GM23338 (cell line): ENCODE measurements at regions not wholly inside any gene's neighbourhood (a gene's known extent, or its start where the extent isn't known, plus 50 kb on each side); places are given as distances from the start of the nearest gene placed in this dataset.

Experiments used
- ATAC-seq: fragments of 200-7000 bp; cut with Tn5 transposase; 3 replicates; pipeline ENCODE4 v1.9.1; 2020
- DNase-seq: peaks from one replicate; pipeline ENCODE4 v3.0.0-alpha.2; 2015; ENCODE audit warnings: low spot score
- H2AFZ ChIP-seq: fragments of 200-600 bp; sonication (generic); 2 replicates; pipeline ENCODE4 v1.8.0; 2016; ENCODE audit warnings: antibody characterized with exemption, mild to moderate bottlenecking, moderate library complexity
- H3F3A ChIP-seq: fragments of 200-600 bp; sonication (generic); replicated peaks from 2 replicates; pipeline ENCODE4 v1.8.0; 2017; ENCODE audit warnings: antibody characterized with exemption, mixed run types, low read depth
- H3K27ac ChIP-seq: fragments of 200-600 bp; sonication (generic); 2 replicates; pipeline ENCODE4 v1.6.1; 2016; ENCODE audit warnings: low read depth
- H3K27me3 ChIP-seq: fragments of 200-600 bp; sonication (generic); 2 replicates; pipeline ENCODE4 v1.8.0; 2016; ENCODE audit warnings: mild to moderate bottlenecking, mixed run types, moderate library complexity; ENCODE audit not compliant: insufficient read depth
- H3K36me3 ChIP-seq: fragments of 200-600 bp; sonication (generic); 2 replicates; pipeline ENCODE4 v1.8.0; 2016; ENCODE audit warnings: mild to moderate bottlenecking; ENCODE audit not compliant: insufficient read depth
- H3K4me1 ChIP-seq: fragments of 200-600 bp; sonication (generic); 2 replicates; pipeline ENCODE4 v1.8.0; 2016; ENCODE audit warnings: mild to moderate bottlenecking, moderate library complexity; ENCODE audit not compliant: insufficient read depth
- H3K4me2 ChIP-seq: fragments of 200-600 bp; sonication (generic); 2 replicates; pipeline ENCODE4 v1.7.1; 2017; ENCODE audit warnings: mixed run types
- H3K4me3 ChIP-seq: fragments of 200-600 bp; sonication (generic); 2 replicates; pipeline ENCODE4 v1.6.1; 2016; ENCODE audit warnings: mixed run types
- H3K79me2 ChIP-seq: fragments of 200-600 bp; sonication (generic); replicated peaks from 2 replicates; pipeline ENCODE4 v1.8.0; 2017; ENCODE audit warnings: mild to moderate bottlenecking; ENCODE audit not compliant: insufficient read depth
- H3K9me2 ChIP-seq: fragments of 200-600 bp; sonication (generic); 2 replicates; pipeline ENCODE4 v1.8.0; 2017; ENCODE audit not compliant: insufficient read depth
- H4K20me1 ChIP-seq: fragments of 200-600 bp; sonication (generic); replicated peaks from 2 replicates; pipeline ENCODE4 v1.8.0; 2017; ENCODE audit warnings: mild to moderate bottlenecking; ENCODE audit not compliant: insufficient read depth
- H3K27ac Mint-ChIP-seq: 2 replicates; pipeline ENCODE4 v1.8.0; 2020; ENCODE audit warnings: inconsistent platforms, mild to moderate bottlenecking, moderate library complexity, mixed read lengths
- H3K27me3 Mint-ChIP-seq: 3 replicates; pipeline ENCODE4 v1.8.0; 2022; ENCODE audit warnings: low read depth, mild to moderate bottlenecking, moderate library complexity, mixed read lengths, inconsistent platforms; ENCODE audit not compliant: insufficient read depth, poor library complexity
- H3K36me3 Mint-ChIP-seq: 3 replicates; pipeline ENCODE4 v1.8.0; 2021; ENCODE audit warnings: low read depth, mild to moderate bottlenecking, inconsistent platforms, moderate library complexity, mixed read lengths
- H3K4me1 Mint-ChIP-seq: 3 replicates; pipeline ENCODE4 v1.8.0; 2020; ENCODE audit warnings: mild to moderate bottlenecking, inconsistent platforms, mixed read lengths
- H3K4me3 Mint-ChIP-seq: 3 replicates; pipeline ENCODE4 v1.8.0; 2021; ENCODE audit warnings: moderate library complexity, mild to moderate bottlenecking, inconsistent platforms, mixed read lengths
- H3K9me3 Mint-ChIP-seq: 3 replicates; pipeline ENCODE4 v1.8.0; 2020; ENCODE audit warnings: moderate library complexity, mild to moderate bottlenecking, inconsistent platforms, mixed read lengths
- CREB1 ChIP-seq: fragments of 250-450 bp; sonication (Bioruptor Pico); IDR thresholded peaks from 2 replicates; pipeline ENCODE4 v1.5.0; 2020; ENCODE audit warnings: low read depth, mild to moderate bottlenecking, moderate library complexity
- CTCF ChIP-seq, 2 experiments: fragments of 200-600 bp in 1 of 2; sonication (generic) in 1 of 2; conservative IDR thresholded peaks; 2 replicates each; pipeline versions ENCODE4 v1.5.1 to v1.6.1; 2016 to 2017; ENCODE audit warnings: antibody characterized with exemption in 2 of 2, low read depth in 2 of 2, mild to moderate bottlenecking in 2 of 2, moderate library complexity in 1 of 2
- EZH2 ChIP-seq: fragments of 200-600 bp; sonication (generic); IDR thresholded peaks from one replicate; pipeline ENCODE4 v1.8.0; 2017; ENCODE audit warnings: antibody characterized with exemption, mild to moderate bottlenecking, low read depth; ENCODE audit not compliant: unreplicated experiment
- EZH2phosphoT487 ChIP-seq: fragments of 200-600 bp; sonication (generic); IDR thresholded peaks from one replicate; pipeline ENCODE4 v1.8.1; 2018; ENCODE audit warnings: antibody characterized with exemption; ENCODE audit not compliant: unreplicated experiment
- JUNB ChIP-seq: IDR thresholded peaks from one replicate; pipeline ENCODE4 v1.6.1; 2016; ENCODE audit warnings: antibody characterized with exemption; ENCODE audit not compliant: unreplicated experiment
- NANOG ChIP-seq: IDR thresholded peaks from 2 replicates; pipeline ENCODE4 v1.6.1; 2016; ENCODE audit warnings: antibody characterized with exemption, borderline replicate concordance
- REST ChIP-seq: IDR thresholded peaks from one replicate; pipeline ENCODE4 v1.6.1; 2018; ENCODE audit warnings: antibody characterized with exemption; ENCODE audit not compliant: unreplicated experiment
- TF ChIP-seq, protein P1 (sequence below): fragments of 250-450 bp; sonication (Bioruptor Pico); IDR thresholded peaks from 2 replicates; pipeline ENCODE4 v1.5.0; 2020; ENCODE audit warnings: mild to moderate bottlenecking, moderate library complexity
- TF ChIP-seq, protein P2 (sequence below): IDR thresholded peaks from 2 replicates; pipeline ENCODE4 v1.6.1; 2016; ENCODE audit warnings: antibody characterized with exemption

- no peaks in the 10 kb centered on the region for H4K20me1 ChIP-seq
- TF ChIP-seq CREB1: no peak
- TF ChIP-seq EZH2: no peak
- no peak for TF ChIP-seq REST
- TF ChIP-seq, protein P1, sequence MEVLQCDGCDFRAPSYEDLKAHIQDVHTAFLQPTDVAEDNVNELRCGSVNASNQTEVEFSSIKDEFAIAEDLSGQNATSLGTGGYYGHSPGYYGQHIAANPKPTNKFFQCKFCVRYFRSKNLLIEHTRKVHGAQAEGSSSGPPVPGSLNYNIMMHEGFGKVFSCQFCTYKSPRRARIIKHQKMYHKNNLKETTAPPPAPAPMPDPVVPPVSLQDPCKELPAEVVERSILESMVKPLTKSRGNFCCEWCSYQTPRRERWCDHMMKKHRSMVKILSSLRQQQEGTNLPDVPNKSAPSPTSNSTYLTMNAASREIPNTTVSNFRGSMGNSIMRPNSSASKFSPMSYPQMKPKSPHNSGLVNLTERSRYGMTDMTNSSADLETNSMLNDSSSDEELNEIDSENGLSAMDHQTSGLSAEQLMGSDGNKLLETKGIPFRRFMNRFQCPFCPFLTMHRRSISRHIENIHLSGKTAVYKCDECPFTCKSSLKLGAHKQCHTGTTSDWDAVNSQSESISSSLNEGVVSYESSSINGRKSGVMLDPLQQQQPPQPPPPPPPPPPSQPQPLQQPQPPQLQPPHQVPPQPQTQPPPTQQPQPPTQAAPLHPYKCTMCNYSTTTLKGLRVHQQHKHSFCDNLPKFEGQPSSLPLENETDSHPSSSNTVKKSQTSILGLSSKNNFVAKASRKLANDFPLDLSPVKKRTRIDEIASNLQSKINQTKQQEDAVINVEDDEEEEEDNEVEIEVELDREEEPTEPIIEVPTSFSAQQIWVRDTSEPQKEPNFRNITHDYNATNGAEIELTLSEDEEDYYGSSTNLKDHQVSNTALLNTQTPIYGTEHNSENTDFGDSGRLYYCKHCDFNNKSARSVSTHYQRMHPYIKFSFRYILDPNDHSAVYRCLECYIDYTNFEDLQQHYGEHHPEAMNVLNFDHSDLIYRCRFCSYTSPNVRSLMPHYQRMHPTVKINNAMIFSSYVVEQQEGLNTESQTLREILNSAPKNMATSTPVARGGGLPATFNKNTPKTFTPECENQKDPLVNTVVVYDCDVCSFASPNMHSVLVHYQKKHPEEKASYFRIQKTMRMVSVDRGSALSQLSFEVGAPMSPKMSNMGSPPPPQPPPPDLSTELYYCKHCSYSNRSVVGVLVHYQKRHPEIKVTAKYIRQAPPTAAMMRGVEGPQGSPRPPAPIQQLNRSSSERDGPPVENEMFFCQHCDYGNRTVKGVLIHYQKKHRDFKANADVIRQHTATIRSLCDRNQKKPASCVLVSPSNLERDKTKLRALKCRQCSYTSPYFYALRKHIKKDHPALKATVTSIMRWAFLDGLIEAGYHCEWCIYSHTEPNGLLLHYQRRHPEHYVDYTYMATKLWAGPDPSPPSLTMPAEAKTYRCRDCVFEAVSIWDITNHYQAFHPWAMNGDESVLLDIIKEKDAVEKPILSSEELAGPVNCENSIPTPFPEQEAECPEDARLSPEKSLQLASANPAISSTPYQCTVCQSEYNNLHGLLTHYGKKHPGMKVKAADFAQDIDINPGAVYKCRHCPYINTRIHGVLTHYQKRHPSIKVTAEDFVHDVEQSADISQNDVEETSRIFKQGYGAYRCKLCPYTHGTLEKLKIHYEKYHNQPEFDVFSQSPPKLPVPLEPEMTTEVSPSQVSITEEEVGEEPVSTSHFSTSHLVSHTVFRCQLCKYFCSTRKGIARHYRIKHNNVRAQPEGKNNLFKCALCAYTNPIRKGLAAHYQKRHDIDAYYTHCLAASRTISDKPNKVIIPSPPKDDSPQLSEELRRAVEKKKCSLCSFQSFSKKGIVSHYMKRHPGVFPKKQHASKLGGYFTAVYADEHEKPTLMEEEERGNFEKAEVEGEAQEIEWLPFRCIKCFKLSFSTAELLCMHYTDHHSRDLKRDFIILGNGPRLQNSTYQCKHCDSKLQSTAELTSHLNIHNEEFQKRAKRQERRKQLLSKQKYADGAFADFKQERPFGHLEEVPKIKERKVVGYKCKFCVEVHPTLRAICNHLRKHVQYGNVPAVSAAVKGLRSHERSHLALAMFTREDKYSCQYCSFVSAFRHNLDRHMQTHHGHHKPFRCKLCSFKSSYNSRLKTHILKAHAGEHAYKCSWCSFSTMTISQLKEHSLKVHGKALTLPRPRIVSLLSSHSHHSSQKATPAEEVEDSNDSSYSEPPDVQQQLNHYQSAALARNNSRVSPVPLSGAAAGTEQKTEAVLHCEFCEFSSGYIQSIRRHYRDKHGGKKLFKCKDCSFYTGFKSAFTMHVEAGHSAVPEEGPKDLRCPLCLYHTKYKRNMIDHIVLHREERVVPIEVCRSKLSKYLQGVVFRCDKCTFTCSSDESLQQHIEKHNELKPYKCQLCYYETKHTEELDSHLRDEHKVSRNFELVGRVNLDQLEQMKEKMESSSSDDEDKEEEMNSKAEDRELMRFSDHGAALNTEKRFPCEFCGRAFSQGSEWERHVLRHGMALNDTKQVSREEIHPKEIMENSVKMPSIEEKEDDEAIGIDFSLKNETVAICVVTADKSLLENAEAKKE (CRISPR knock-in tag): no peak
- TF ChIP-seq JUNB: no peak
- TF ChIP-seq CTCF (conservative IDR thresholded peaks at IDR 0.05; ENCODE audit: low read depth in 2 of 2): no peak
- TF ChIP-seq EZH2phosphoT487: no peak
- TF ChIP-seq NANOG: no peak
- TF ChIP-seq, protein P2, sequence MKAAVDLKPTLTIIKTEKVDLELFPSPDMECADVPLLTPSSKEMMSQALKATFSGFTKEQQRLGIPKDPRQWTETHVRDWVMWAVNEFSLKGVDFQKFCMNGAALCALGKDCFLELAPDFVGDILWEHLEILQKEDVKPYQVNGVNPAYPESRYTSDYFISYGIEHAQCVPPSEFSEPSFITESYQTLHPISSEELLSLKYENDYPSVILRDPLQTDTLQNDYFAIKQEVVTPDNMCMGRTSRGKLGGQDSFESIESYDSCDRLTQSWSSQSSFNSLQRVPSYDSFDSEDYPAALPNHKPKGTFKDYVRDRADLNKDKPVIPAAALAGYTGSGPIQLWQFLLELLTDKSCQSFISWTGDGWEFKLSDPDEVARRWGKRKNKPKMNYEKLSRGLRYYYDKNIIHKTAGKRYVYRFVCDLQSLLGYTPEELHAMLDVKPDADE: no peak
- ATAC-seq (no peak), DNase-seq (no peak)
- H3K27ac ChIP-seq: no peak overlapping the region
- H3K36me3 Mint-ChIP-seq: peaks cover 3% of the 10 kb centered on the region; the same call in 1 of the 3 replicates
- no peaks in the 10 kb centered on the region for H3K9me2 ChIP-seq
- H3K79me2 ChIP-seq: no peaks in the 10 kb centered on the region
- H3K9me3 Mint-ChIP-seq: peaks cover 9% of the 10 kb centered on the region
- no peaks in the 10 kb centered on the region for H3K4me1 ChIP-seq
- H3K27ac Mint-ChIP-seq: no peak overlapping the region
- no peak overlapping the region for H3K4me3 Mint-ChIP-seq
- no peaks in the 10 kb centered on the region for H3K4me1 Mint-ChIP-seq
- H3F3A ChIP-seq: no peaks in the 10 kb centered on the region
- H3K27me3 Mint-ChIP-seq: no peaks in the 10 kb centered on the region
- H3K36me3 ChIP-seq: no peaks in the 10 kb centered on the region
- no peak overlapping the region for H3K4me2 ChIP-seq
- H3K4me3 ChIP-seq: no peak overlapping the region
- no peak overlapping the region for H2AFZ ChIP-seq
- no peaks in the 10 kb centered on the region for H3K27me3 ChIP-seq
Measured at GRCh38 chr10:9379183-9379582, 1324.7 kb downstream of the GATA3 start.
